ENCODE measurements at regions not wholly inside any gene's neighbourhood (a gene's known extent, or its start where the extent isn't known, plus 50 kb on each side); places are given as distances from the start of the nearest gene placed in this dataset.

DNA sequence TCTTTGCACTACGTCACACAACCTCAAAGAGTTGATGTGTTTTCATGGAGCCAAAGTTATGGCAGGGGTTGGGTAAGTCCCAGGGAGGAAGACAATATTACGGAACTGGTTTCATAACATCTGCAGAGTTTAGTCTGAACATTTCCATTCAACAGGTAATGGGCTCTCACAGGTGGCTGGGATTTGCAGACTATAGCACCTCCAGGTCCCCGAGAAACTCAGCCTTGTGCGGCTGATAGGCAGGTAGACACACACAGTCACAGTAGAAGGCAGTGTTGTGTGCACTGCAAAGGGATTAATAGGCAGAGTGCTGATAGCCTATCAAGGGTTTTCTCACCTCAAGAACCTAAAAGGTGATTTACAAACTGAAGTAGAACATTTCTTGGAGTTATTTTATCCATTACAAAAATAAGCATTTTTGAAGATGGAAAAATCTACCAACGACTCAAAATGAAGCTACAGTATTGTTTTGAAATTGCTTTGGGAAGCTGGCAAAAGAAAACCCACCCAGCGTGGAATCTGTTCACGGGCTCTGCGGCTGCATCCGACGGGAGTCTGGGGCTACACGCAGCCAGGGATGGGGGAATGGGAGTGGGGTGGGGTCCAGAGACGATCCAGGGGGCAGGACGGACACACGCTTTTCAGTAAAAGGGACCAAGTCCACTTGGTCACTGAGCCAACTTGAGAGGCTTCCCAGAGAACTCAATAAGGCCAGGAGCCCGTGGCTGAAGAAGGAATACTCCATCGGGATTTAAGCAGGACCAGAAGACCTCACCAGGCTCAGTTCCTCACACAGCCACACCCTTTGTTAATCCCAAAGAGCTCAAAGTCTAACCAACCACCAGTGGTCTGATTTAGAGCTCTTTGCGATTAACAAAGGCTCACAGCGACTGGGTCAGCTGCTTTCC is 82.9 kb downstream of the CHRNA1 start (continued):
- TF ChIP-seq KAT2B (IDR thresholded peaks at IDR 0.05; ENCODE audit: low read depth, low read length) (no peak), ZNF174 (CRISPR knock-in tag; IDR thresholded peaks at IDR 0.05) (no peak)
- TF ChIP-seq, protein P1, sequence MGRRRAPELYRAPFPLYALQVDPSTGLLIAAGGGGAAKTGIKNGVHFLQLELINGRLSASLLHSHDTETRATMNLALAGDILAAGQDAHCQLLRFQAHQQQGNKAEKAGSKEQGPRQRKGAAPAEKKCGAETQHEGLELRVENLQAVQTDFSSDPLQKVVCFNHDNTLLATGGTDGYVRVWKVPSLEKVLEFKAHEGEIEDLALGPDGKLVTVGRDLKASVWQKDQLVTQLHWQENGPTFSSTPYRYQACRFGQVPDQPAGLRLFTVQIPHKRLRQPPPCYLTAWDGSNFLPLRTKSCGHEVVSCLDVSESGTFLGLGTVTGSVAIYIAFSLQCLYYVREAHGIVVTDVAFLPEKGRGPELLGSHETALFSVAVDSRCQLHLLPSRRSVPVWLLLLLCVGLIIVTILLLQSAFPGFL (CRISPR knock-in tag; IDR thresholded peaks at IDR 0.05), result no peak

DNA sequence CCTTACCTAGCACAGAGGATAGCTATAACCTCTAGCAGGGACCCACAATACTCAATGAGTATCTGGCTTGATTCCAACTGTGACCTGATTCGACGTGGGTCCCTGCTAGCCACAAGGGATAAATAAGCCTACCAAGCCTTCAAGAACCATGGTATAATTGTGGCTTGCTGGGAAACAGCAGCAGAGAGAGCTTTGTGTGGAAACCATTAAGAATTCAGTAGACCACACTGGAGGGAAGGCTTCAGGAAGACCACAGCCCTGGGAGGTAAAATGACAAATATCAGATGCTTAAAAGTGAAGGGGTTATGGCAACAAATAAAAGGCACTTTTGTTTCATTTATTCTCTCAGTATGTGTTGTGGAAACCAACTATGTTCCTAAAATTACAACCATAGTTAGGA is 82.6 kb upstream of the WIPF1 start:
- CTCF ChIA-PET (ENCODE audit: low intra/inter-chr PET ratio), result no interaction called here
- POLR2A ChIA-PET, result no interaction called here
- Histone ChIP-seq H2AFZ (ENCODE audit: low read depth, low read length) (no peak overlapping the region), H3K4me2 (ENCODE audit: insufficient read depth, low read length) (no peak overlapping the region), H3K9me3 (replicated peaks; ENCODE audit: control insufficient read depth, insufficient read depth, low read depth, low read length) (no peaks in the 10 kb centered on the region), H3K9ac (ENCODE audit: insufficient read depth in 1 of 2, low read depth in 2 of 2, low read length in 2 of 2) (no peak overlapping the region), H3K27ac (ENCODE audit: extremely low read depth, low read depth, low read length) (no peak overlapping the region), H3K79me2 (ENCODE audit: control insufficient read depth, insufficient read depth, low read length) (no peaks in the 10 kb centered on the region), H3K4me3 (no peak overlapping the region), H3K4me1 (replicated peaks in 1 of 2; ENCODE audit: control insufficient read depth in 2 of 2, insufficient read depth in 2 of 2, low read length in 2 of 2) (peaks cover 0 to 8% of the 10 kb centered on the region in 2 experiments; a peak in 1 of 5 replicates), H3K36me3 (ENCODE audit: control insufficient read depth, insufficient read depth, low read length) (no peaks in the 10 kb centered on the region), H3K9me1 (ENCODE audit: control insufficient read depth, insufficient read depth, low read length) (no peaks in the 10 kb centered on the region), H3K27me3 (ENCODE audit: control insufficient read depth in 2 of 2, insufficient read depth in 2 of 2, low read length in 2 of 2) (peaks cover 26 to 38% of the 10 kb centered on the region in 2 experiments; a peak in 4 of 5 replicates), H4K20me1 (replicated peaks; ENCODE audit: control insufficient read depth, insufficient read depth, low read length) (no peaks in the 10 kb centered on the region)
- WGBS (ENCODE audit: insufficient coverage, low coverage, missing lambda C conversion rate), result 0% methylated on average over 2 of the region's 2 CpGs
- in situ Hi-C loops (cut with MboI), result no loop called here
- no peak for ATAC-seq
- no peak for DNase-seq (ENCODE audit: extremely low read depth in 1 of 4, low spot score in 3 of 4)
- BruUV-seq (replicated peaks), result no TSS peak
- no peak for FAIRE-seq
- intact Hi-C loops (cut with micrococcal nuclease), result no loop called here
- TF ChIP-seq TSC22D4 (tag; IDR thresholded peaks at IDR 0.05), result no peak
- no peak for TF ChIP-seq ZNF384 (IDR thresholded peaks at IDR 0.05; ENCODE audit: low read depth, low read length)
- no peak for TF ChIP-seq MAZ (CRISPR knock-in tag; conservative IDR thresholded peaks at IDR 0.05 in 1 of 2, IDR thresholded peaks at IDR 0.05 in 1 of 2)
- TF ChIP-seq HNRNPH1 (optimal IDR thresholded peaks at IDR 0.05; ENCODE audit: low read depth, low read length), result no peak
- TF ChIP-seq SRF (CRISPR knock-in tag; IDR thresholded peaks at IDR 0.05), result no peak
- TF ChIP-seq LEF1 (IDR thresholded peaks at IDR 0.05), result no peak
- no peak for TF ChIP-seq NFIX (CRISPR knock-in tag; IDR thresholded peaks at IDR 0.05; ENCODE audit: low read depth)
- TF ChIP-seq, protein P2, sequence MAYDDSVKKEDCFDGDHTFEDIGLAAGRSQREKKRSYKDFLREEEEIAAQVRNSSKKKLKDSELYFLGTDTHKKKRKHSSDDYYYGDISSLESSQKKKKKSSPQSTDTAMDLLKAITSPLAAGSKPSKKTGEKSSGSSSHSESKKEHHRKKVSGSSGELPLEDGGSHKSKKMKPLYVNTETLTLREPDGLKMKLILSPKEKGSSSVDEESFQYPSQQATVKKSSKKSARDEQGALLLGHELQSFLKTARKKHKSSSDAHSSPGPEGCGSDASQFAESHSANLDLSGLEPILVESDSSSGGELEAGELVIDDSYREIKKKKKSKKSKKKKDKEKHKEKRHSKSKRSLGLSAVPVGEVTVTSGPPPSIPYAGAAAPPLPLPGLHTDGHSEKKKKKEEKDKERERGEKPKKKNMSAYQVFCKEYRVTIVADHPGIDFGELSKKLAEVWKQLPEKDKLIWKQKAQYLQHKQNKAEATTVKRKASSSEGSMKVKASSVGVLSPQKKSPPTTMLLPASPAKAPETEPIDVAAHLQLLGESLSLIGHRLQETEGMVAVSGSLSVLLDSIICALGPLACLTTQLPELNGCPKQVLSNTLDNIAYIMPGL (CRISPR knock-in tag; IDR thresholded peaks at IDR 0.05), result no peak
- TF ChIP-seq XRCC4 (IDR thresholded peaks at IDR 0.05; ENCODE audit: extremely low read depth, insufficient read depth, insufficient read length), result no peak
- TF ChIP-seq, protein P3, sequence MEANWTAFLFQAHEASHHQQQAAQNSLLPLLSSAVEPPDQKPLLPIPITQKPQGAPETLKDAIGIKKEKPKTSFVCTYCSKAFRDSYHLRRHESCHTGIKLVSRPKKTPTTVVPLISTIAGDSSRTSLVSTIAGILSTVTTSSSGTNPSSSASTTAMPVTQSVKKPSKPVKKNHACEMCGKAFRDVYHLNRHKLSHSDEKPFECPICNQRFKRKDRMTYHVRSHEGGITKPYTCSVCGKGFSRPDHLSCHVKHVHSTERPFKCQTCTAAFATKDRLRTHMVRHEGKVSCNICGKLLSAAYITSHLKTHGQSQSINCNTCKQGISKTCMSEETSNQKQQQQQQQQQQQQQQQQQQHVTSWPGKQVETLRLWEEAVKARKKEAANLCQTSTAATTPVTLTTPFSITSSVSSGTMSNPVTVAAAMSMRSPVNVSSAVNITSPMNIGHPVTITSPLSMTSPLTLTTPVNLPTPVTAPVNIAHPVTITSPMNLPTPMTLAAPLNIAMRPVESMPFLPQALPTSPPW (CRISPR knock-in tag; IDR thresholded peaks at IDR 0.05), result no peak
- TF ChIP-seq, protein P4, sequence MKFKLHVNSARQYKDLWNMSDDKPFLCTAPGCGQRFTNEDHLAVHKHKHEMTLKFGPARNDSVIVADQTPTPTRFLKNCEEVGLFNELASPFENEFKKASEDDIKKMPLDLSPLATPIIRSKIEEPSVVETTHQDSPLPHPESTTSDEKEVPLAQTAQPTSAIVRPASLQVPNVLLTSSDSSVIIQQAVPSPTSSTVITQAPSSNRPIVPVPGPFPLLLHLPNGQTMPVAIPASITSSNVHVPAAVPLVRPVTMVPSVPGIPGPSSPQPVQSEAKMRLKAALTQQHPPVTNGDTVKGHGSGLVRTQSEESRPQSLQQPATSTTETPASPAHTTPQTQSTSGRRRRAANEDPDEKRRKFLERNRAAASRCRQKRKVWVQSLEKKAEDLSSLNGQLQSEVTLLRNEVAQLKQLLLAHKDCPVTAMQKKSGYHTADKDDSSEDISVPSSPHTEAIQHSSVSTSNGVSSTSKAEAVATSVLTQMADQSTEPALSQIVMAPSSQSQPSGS (CRISPR knock-in tag; IDR thresholded peaks at IDR 0.05), result no peak
- TF ChIP-seq NFE2 (IDR thresholded peaks at IDR 0.05; ENCODE audit: low read depth), result no peak
